ENCODE measurements at regions not wholly inside any gene's neighbourhood (a gene's known extent, or its start where the extent isn't known, plus 50 kb on each side); places are given as distances from the start of the nearest gene placed in this dataset.

- DNase-seq: no peak
These were observed 62.0 kb downstream of the SUCNR1 start for GRCh38 chr3:151935446-151935845.

GRCh38 chr3:151940481-151940880, 67.0 kb downstream of the SUCNR1 start:
- DNase-seq: no peak

GRCh38 chr3:151943539-151943938, 70.1 kb downstream of the SUCNR1 start:
- DNase-seq: no peak

GRCh38 chr3:151944356-151944755, 70.9 kb downstream of the SUCNR1 start:
- no peak for DNase-seq

GRCh38 chr3:151946606-151947005, 73.2 kb downstream of the SUCNR1 start:
- no peak for DNase-seq

GRCh38 chr3:151949706-151950105, 76.3 kb downstream of the SUCNR1 start:
- no peak for DNase-seq

GRCh38 chr3:151955356-151955755, 81.9 kb downstream of the SUCNR1 start:
- no peak for DNase-seq

- no peak for DNase-seq
These were observed 87.6 kb downstream of the SUCNR1 start for GRCh38 chr3:151960961-151961580.

GRCh38 chr3:151962352-151962751, 88.9 kb downstream of the SUCNR1 start:
- DNase-seq: no peak

- no peak for DNase-seq
These were observed 89.5 kb downstream of the SUCNR1 start for GRCh38 chr3:151962912-151963311.

- DNase-seq: no peak
These were observed 91.3 kb downstream of the SUCNR1 start for GRCh38 chr3:151964743-151965142.

- DNase-seq: no peak
These were observed 95.7 kb downstream of the SUCNR1 start for GRCh38 chr3:151969026-151969642.

- DNase-seq: peak; percentile 40
These were observed 98.6 kb downstream of the SUCNR1 start for GRCh38 chr3:151971814-151972579.

GRCh38 chr3:151974067-151974466, 100.6 kb downstream of the SUCNR1 start:
- DNase-seq: no peak

- DNase-seq: no peak
These were observed 103.0 kb downstream of the SUCNR1 start for GRCh38 chr3:151976211-151977050.

- DNase-seq: no peak
These were observed 106.5 kb downstream of the SUCNR1 start for GRCh38 chr3:151979906-151980305.

- no peak for DNase-seq
These were observed 110.1 kb downstream of the SUCNR1 start for GRCh38 chr3:151983538-151983937.

- no peak for DNase-seq
These were observed 112.5 kb downstream of the SUCNR1 start for GRCh38 chr3:151985787-151986430.

- no peak for DNase-seq
These were observed 114.5 kb downstream of the SUCNR1 start for GRCh38 chr3:151987893-151988292.

GRCh38 chr3:151989621-151990020, 116.2 kb downstream of the SUCNR1 start:
- no peak for DNase-seq

GRCh38 chr3:151990696-151991376, 117.4 kb downstream of the SUCNR1 start:
- DNase-seq: no peak

Measured in NCI-H526 treated with DMSO at 0.1 percent for 48 hours (cell line).